ENCODE measurements at regions not wholly inside any gene's neighbourhood (a gene's known extent, or its start where the extent isn't known, plus 50 kb on each side); places are given as distances from the start of the nearest gene placed in this dataset.
"Not testable (repeated sequence)": the region's sequence is repeated elsewhere in the genome, so short reads cannot be mapped to it uniquely, and the experiment has no call there.

DNA sequence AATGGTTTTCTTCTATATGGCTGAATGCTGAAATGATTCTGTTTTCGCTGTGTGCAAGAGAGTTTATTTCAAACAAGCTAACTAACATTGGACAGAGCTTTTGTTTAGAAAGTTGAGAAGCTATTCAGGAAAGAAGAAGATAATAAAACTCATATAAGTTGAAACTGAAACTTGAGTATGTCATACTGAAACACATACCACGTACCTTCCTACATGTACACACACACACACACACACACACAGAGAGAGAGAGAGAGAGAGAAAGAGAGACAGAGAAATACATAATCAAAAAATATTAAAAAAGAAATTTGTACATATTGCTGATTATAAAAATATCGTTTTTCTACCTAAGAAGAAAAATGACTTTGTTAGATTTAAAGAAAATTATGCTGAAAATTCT is 561.9 kb upstream of the KCND2 start:
- no peak for DNase-seq (ENCODE audit: low spot score)

DNA sequence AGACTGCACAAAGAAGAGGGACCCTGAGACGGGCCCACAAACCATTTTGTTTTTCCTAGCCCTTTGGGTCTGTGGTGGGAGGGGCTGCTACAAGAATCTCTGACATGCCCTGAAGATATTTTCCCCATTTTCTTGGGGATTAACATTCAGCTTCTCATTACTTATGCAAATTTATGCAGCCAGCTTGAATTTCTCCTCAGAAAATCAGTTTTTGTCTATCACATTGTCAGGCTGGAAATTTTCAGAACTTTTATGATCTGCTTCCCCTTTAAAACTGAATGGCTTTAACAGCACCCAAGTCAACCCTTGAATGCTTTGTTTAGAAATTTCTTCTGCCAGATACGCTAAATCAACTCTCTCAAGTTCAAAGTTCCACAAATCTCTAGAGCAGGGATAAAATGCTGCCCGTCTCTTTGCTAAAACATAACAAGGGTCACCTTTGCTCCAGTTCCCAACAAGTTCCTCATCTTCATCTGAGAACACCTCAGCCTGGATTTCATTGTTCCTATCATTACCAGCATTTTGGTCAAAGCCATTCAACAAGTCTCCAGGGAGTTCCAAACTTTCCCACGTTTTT is 560.0 kb upstream of the KCND2 start:
- DNase-seq (ENCODE audit: low spot score): no peak

DNA sequence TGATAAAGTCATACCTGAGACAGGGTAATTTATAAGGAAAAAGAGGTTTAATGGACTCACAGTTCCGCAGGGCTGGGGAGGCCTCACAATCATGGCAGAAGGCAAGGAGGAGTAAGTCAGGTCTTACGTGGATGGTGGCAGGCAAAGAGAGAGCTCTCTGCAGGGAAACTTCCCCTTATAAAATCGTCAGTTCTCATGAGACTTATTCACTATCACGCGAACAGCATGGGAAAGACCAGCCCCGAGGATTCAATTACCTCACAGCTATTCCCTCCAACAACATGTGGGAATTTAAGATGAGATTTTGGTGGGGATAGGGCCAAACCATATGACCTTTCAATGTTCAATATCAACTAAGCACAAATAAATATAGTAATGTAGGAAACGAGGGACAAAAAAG is 559.4 kb upstream of the KCND2 start:
- no peak for DNase-seq (ENCODE audit: low spot score)

DNA sequence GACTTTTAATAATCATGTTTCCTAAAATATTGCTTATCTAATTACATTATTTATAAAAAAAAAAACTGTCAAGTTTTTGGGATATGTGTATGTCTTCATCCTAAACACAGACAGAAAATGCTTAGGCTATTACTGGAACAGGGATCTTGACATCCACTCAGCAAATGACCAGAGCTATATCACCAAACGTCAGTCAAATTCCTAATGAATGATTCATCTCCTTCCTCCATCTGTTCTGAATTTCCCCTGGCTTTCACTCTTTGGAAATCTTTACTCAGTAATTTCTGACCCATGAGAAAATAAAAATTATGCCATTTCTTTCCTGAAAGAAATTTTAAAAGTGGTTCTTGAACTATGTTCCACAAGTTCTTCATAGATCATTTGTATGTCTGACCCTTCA is 552.4 kb upstream of the KCND2 start:
- DNase-seq (ENCODE audit: low spot score): no peak

DNA sequence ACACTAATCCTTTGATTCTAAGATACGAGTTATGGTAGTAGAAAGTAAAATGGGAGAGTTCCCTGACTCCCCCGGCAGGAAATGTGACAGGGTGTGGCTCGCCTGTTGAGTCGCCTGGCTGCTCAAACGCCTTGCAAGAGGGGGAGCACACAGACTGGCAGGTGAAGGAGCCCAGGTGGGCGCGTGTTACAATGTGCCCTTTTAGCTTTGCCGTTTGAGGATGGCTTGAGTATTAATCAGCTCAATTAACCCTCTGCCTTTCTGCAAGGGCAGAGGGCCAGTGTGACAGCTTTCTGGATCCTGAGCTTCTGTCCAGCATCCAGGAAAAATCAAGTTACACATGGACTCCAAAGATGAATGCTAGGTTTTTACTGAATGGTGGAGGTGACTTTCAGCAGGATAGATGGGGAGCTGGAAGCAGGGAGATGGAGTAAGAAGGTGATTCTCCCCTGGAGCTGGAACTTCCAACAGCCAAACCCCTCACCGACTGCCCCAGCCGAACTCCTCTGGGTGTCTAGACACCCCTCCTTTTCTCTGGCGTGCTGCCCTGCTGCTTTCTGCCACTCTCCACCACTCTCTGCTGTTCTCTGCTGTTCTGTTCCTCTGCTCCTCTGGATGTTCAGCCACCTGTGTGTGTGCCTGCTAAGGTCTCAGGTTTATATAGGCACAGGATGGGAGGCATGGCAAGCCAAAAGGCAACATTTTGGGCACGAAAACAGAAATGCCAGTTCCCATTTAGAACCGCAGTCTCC is 548.8 kb upstream of the KCND2 start:
- DNase-seq (ENCODE audit: low spot score): no peak

DNA sequence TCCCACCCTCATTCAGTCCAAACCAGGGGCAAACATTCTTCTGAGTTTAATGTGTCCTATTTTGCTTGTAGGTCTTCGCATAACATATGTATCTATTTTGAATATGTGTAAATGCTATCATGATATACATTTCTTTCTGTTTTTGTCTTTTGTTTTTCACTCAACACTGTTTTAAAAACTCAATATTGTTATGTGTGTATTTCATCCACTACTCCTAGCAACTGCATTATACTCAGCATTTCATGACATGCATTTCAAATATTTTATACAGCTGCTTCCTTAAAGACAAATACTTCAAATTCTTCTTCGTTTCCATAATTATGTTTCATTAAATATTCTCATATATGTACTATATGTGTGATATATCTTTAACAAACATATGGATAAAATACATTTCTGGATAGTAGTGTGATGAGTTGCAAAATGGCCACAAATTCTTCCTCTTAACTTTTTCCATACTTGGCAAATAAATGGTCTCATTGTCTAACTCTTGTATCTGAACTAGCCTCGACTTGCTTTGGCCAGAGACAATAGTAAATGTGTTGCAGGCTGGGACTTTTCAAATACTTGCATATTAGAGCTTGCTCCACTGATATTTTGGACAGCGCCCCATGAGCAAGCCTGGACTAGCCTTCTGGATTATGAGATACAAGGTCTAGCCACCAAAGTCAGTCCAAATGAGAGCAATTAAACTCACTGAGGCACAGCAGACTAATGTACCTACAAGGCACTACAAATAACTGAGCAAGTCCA is 539.7 kb upstream of the KCND2 start:
- DNase-seq (ENCODE audit: low spot score): no peak

DNA sequence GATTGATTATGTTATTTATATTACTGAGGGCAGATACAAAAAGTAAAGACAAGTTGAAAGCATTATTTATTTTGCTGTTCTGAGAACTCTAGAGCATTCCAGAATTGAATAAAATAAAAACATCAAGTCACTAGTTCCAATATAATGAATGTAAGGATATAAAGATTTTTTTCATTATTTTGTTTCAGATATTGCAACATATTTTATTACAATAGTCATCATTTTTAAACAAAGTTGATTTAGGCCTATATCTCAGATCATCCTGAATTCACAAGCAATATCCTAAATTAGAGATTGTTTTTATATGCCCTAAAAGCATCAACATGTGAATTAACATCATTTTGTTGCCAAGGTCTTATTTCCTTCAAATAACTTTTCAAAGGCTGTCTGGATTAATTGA is 535.6 kb upstream of the KCND2 start:
- no peak for DNase-seq (ENCODE audit: low spot score)

DNA sequence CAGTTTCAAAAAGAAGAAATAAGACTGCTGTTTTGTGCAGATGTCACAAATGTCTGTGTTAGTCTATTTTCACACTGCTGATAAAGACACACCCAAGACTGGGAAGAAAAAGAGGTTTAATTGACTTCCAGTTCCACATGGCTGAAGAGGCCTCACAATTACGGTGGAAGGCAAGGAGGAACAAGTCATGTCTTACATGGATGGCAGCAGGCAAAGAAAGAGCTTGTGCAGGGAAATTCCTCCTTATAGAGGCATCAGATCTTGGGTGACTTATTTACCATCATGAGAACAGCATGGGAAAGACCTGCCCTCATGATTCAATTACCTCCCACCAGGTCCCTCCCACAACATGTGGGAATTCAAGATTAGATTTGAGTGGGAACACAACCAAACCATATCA is 527.7 kb upstream of the KCND2 start:
- DNase-seq (ENCODE audit: low spot score): not testable (repeated sequence)

DNA sequence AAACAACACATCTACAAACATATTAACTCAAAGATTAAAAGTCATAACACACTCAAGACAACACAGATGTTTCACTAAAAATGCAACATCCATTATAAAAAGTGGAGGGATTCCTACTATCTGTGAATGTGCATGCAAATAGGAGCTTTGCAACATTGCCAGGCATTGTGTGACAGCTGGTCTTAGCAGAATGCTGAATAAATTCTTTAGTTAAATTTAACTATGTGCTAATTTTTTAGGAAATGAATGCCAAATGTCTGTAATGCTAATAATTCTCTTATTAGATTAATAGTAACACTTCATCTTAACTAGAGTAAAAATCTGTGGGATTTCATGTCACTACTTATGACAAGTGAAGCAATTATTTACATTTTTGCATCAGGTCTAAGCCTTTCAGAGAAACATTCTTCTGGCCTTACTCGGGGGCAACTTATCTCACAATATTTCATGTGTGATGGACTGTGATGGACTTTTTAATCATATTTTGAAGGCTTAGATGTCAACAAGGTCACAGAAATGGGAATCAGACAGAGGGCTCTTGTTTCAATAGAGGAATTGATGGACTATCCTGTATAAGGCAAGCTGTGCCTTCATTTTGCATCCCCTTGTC is 524.6 kb upstream of the KCND2 start:
- no peak for DNase-seq (ENCODE audit: low spot score)

DNA sequence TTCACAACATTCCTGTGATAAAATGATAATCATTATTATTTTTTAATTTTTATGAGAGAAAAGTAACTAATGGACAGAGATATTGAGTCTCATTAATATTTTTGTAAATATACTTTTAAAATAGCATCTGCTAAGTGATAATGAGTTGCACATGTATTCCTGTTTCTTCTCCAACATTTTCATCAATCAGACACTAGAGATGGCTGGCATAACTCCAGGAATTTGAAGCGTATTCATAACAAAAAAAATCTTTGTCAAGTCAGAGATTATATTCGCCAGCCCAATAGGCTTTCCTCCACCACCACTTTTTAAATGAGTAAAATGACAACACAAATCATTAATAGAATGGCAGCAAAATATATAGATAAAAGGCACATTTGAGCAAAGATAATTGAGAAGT is 524.0 kb upstream of the KCND2 start:
- no peak for DNase-seq (ENCODE audit: low spot score)

DNA sequence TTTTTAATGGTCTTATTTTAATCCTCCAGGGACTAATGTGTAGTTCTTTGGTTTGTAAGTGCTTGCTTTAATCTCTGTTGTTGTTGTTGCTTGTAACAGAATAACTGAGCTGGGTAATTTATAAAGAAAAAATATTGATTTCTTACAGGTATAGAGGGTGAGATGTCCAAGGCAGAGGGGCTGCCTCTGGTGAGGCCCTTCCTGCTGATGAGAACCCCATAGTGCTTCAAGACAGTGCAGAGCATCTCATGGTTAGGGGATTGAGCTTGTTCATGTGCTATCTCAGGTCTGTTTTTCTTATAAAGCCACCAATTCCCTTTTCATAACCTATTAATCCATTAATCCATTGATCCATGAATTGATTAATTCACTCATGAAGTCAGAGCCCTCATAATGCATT is 516.3 kb upstream of the KCND2 start:
- DNase-seq (ENCODE audit: low spot score): no peak

DNA sequence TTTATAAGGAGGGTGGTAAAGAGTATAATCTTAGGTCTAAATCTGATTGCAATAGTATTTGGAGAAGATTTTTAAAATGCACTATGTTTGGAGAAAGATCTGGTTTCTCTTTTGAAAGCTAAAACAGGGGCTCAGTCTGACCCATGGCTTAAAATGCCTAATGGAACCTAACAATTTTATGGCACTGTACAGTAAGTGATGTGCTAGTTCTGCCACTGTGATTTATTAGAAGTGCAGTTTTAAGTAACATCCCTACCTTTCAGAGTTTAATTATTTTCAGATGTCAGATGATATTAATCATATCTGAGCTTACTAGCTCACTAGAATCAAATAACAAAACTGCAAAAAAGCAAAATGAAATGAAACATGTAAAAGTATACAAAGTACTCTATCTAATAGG is 514.7 kb upstream of the KCND2 start:
- no peak for DNase-seq (ENCODE audit: low spot score)

DNA sequence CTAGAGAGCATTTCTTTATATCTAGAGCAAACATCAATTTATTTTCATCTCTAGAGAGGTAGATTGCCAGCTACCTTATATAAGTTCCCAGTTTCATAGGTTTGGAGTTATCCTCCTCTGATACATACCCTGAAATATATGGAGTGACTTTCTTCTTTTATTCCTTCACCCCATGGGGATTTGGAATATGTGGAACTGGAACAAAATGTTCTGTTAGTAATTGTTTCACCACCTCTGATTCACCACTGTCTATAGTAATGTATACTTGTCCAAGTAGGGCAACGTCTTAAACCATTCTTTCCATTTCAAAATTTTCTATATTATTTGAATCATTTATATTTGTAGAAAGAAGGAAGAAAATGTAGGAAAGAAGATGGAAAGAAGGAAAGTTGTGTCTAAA is 511.2 kb upstream of the KCND2 start:
- no peak for DNase-seq (ENCODE audit: low spot score)

DNA sequence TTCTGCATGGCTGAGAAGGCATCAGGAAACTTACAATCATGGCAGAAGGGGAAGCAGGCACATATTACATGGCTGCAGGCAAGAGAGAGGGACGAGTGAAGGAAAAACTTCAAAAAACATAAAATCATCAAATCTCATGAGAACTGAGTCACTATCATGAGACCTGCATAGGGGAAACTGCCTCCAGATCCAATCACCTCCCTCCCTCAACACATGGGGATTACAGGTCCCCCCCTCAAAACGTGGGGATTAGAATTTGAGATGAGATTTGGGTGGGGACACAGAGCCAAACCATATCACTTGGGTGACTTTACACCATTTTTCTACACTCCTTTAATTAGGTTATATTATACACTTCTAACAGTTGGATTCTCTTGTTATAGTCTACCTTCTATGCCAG is 490.7 kb upstream of the KCND2 start:
- DNase-seq (ENCODE audit: low spot score): no peak

DNA sequence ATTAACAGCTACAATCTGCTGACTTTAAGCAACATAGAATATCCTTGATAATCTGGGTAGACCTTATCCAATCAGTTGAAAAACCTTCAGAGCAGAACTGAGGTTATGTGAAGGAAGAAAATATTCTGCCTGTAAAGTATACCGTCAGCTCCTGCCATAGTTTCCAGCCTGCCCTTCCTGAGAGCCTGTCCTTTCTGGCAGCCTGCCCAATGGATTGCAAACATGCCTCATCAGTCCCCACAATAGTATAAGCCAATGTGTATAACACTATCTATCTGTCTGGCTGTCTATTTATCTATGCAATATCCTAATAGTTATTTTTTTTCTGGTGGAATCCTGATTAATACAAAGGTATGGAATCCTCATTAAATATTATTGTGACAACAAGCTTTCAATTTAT is 489.2 kb upstream of the KCND2 start:
- no peak for DNase-seq (ENCODE audit: low spot score)

DNA sequence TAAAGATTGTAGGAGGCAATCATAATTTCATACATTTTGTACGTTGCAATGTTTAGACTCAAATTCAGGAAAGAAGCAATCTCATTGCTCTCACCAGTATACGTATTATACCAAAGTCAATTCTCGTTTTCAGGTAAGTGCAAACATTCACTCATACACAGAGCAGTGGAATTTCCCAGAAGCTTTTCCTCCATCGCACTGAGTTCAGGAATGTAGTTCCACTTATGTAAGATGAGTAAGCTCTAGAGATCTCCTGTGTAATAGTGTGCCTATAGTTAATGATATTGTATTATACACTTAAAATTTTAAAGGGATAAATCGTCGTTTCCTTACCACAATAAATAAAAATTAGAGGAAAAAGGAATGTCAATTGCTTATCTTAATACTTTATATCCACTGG is 470.8 kb upstream of the KCND2 start:
- DNase-seq (ENCODE audit: low spot score): no peak

DNA sequence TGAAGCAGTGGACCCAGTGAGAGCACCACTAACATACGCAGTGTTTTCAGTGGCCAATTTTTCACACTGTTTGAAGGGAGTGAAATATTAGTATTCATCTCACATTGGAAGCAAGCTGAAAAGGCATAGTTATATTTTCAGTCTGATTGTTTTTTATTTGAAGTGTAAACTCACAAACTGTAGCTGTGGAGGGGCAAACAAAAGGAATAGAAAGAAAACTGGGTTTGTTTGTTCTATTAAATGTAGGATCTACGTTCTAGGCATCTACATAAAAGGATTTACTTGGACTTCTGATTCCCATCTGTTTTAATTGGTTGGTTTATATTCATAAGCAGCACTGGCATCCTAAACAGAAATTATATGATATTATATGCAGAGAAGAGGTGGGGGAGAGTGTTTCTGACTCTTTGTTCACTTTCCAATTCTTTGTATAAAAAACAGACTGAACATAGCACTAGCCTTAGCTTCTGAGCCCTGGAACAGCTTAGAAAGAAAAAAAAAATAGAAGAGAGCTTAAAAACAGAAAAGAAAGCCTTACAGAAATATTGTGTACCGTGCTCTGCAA is 447.8 kb upstream of the KCND2 start:
- DNase-seq (ENCODE audit: low spot score): no peak

DNA sequence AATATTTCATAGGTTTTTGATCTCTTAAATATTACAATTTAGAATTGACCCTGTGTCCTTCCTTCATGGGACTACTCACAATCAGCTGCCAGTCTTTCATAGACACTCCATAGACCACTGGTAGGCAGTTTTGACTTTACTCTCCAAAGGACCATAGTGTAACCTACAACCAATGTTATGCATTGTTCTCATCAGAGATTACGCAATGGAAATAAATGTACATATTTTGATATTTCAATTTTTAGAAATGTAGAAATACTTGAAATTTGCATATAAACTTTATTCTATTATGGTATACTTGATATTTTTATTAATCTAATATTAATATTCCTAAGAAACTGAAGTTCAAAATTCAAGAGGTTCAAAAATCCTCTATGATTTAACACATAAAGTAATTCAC is 446.4 kb upstream of the KCND2 start:
- no peak for DNase-seq (ENCODE audit: low spot score)

DNA sequence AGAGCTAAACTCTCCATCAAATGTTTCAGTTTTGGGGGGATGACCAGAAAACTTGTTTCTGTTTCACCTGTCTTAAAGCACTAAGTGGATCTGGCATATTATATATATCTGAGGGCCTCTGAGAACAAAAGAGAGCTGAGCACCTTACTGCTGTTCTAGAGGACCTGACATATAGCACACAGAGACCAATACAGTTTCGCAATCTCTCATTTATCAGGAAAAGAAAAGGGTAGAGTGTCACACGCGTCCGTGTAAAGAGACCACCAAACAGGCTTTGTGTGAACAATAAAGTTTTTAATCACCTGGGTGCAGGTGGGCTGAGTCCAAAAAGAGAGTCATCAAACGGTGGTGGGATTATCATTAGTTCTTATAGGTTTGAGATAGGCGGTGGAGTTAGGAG is 434.5 kb upstream of the KCND2 start:
- no peak for DNase-seq (ENCODE audit: low spot score)

DNA sequence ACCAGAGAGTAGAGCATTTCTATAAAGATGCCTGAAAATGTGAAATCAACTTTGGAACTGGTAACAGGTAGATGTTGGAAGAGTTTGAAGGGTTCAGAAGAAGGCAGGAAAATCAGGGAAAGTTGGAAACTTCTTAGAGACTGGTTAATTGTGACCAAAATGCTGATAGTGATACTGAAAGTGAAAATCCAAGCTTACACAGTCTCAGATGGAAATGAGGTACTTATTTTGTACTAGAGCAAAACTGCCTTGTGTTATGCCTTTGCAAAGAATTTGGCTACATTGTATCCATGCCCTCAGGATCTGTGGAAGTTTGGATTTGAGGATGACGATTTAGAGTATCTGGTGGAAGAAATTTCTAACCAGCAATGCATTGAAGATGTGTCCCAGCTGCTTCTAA is 430.6 kb upstream of the KCND2 start:
- DNase-seq (ENCODE audit: low spot score): no peak

DNA sequence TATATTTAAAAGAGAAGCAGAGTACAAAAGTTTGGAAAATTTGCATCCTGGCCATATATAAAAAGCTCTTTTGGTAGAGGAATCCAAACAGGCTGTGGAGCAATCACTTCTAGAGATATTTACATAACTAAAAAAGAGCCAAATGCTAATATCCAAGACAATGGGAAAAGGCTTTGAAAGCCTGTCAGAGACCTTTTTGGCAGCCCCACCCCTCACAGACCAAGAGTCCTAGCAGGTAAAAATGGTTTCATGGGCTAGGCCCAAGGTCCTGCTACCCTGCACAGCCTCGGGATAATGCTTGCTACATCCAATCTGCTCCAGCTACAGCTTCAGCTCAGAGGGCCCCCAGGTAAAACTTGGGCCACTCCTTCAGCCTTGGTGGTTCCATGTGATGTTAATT is 430.2 kb upstream of the KCND2 start:
- DNase-seq (ENCODE audit: low spot score): no peak

DNA sequence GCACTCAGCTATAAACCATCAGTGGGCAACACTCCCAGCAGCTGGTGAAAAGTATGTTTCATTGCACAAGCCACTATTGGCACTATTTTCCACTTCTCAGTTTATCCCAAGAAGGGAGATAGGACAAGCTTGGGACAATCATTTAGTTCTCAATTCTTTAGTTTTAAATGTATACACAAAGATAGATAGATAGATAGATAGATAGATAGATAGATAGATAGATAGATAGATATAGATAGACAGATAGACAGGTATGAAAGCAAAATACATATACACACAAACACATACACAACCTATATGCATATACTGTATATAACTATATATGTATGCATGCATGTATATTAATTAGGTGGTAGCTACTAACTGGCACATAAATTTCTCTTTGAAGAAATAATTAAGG is 411.6 kb upstream of the KCND2 start:
- DNase-seq (ENCODE audit: low spot score): no peak

DNA sequence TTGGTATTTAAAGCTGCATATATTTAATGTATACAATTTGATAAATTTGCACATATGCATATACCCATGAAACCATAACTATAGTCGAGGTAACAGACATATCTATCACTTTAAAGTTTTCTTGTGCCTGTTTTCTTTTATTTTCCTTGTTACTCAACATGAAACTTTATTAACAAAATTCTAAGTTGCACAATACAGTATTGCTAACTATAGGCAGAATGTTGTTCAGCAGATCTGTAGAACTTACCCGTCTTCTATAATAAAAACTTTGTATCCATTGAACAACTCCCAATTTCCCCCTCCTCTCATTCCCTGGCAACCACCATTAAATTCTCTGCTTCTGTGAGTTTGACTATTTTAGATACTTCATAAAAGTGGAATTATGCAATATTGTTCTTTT is 404.6 kb upstream of the KCND2 start:
- no peak for DNase-seq (ENCODE audit: low spot score)

All from SW480 (cell line).